Neural progenitor cell (in vitro differentiated cells): ENCODE measurements at regions not wholly inside any gene's neighbourhood (a gene's known extent, or its start where the extent isn't known, plus 50 kb on each side); places are given as distances from the start of the nearest gene placed in this dataset.

Source experiments
- EZH2phosphoT487 ChIP-seq: fragments of 200-600 bp; sonication (generic); IDR thresholded peaks from 2 replicates; pipeline ENCODE4 v1.6.1; 2017; ENCODE audit warnings: antibody characterized with exemption
- TF ChIP-seq, protein P1 (sequence below): fragments of 200-600 bp; sonication (generic); IDR thresholded peaks from 2 replicates; pipeline ENCODE4 v1.5.1; 2017; ENCODE audit warnings: antibody characterized with exemption, mild to moderate bottlenecking

DNA sequence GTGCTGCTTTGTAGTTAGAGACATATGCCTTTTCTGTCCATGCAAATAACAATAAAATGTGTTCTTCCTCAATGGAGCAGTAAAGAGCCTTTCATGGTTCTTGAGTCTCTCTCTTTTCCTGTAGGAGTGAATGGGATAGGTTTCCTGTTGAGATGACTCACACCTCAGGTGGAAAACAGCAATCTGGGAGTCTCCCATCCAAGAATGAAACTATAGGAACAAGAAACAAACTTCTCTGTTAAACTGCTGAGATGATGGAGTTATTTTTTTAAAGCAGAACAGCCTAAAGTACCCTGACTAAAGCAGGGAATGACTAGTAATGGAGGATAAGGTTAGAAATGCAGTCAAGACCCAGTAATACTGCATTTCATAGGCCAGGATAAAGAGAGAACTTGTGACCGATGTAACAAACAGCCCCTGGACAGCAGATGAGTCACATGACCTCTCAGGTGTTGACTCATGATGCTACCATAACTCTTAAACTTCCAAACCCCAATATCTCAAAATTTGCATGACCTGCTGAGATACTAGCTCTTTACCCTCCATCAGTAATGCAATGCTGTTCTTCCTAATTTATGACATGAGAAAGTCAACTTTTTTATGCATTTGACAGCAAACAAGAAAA, 548.9 kb downstream of the CBLN4 start:
- TF ChIP-seq, protein P1, sequence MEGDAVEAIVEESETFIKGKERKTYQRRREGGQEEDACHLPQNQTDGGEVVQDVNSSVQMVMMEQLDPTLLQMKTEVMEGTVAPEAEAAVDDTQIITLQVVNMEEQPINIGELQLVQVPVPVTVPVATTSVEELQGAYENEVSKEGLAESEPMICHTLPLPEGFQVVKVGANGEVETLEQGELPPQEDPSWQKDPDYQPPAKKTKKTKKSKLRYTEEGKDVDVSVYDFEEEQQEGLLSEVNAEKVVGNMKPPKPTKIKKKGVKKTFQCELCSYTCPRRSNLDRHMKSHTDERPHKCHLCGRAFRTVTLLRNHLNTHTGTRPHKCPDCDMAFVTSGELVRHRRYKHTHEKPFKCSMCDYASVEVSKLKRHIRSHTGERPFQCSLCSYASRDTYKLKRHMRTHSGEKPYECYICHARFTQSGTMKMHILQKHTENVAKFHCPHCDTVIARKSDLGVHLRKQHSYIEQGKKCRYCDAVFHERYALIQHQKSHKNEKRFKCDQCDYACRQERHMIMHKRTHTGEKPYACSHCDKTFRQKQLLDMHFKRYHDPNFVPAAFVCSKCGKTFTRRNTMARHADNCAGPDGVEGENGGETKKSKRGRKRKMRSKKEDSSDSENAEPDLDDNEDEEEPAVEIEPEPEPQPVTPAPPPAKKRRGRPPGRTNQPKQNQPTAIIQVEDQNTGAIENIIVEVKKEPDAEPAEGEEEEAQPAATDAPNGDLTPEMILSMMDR = no peak
- no peak for TF ChIP-seq EZH2phosphoT487
